HepG2 (cell line): ENCODE measurements at regions not wholly inside any gene's neighbourhood (a gene's known extent, or its start where the extent isn't known, plus 50 kb on each side); places are given as distances from the start of the nearest gene placed in this dataset.

Experiments
- ATAC-seq: fragments of 200-7000 bp; cut with Tn5 transposase; 3 replicates; pipeline ENCODE4 v1.9.1; 2020; ENCODE audit warnings: mild to moderate bottlenecking, moderate library complexity
- BruUV-seq: library from RNA; stranded (reverse); fragments of 400-500 nt; replicated peaks from 2 replicates; lab custom pipeline; 2021; lab: Mats Ljungman, UMichigan
- CTCF ChIA-PET: fragments of 300-600 bp; formaldehyde crosslinking; extraction: SDS; loops from one replicate; lab custom pipeline; 2021; ENCODE audit warnings: low total read pairs, inconsistent platforms, low intra/inter-chr PET ratio; lab: Yijun Ruan, JAX
- POLR2A ChIA-PET: fragments of 350-600 bp; sonication (Branson Sonifier 250); formaldehyde crosslinking; loops from one replicate; lab custom pipeline; 2020; ENCODE audit warnings: antibody characterized with exemption, inconsistent platforms; lab: Yijun Ruan, JAX
- DNase-seq: peaks from one replicate; pipeline ENCODE4 v3.0.0-alpha.2; 2015; ENCODE audit warnings: low spot score
- FAIRE-seq: peaks from 3 replicates; lab custom pipeline; 2011; peaks lifted over from hg19 to GRCh38; lab: Jason Lieb, UNC
- H2AFZ ChIP-seq: one replicate; pipeline ENCODE4 v1.6.1; 2011; ENCODE audit warnings: low read length, inconsistent platforms
- H3K27ac ChIP-seq: fragments of 300-600 bp; 3 replicates; pipeline ENCODE4 v1.8.0; 2011; ENCODE audit warnings: mixed run types, mild to moderate bottlenecking, mixed read lengths, low read length, inconsistent platforms; ENCODE audit not compliant: insufficient read depth; ENCODE audit errors: extremely low read length
- H3K27me3 ChIP-seq, 2 experiments: fragments of 200-600 bp in 1 of 2; 2 replicates in 1 of 2; 3 replicates in 1 of 2; pipeline versions ENCODE4 v1.6.0 to v1.8.0; 2011; ENCODE audit warnings: low read length in 2 of 2, mild to moderate bottlenecking in 2 of 2, moderate library complexity in 2 of 2, inconsistent platforms in 1 of 2; ENCODE audit not compliant: insufficient read depth in 2 of 2, control insufficient read depth in 1 of 2
- H3K36me3 ChIP-seq, 2 experiments: fragments of 200-600 bp in 1 of 2; replicated peaks in 1 of 2; 2 replicates in 1 of 2; 3 replicates in 1 of 2; pipeline versions ENCODE4 v1.5.1 to v1.8.0; 2011; ENCODE audit warnings: low read length in 2 of 2, inconsistent platforms in 1 of 2; ENCODE audit not compliant: insufficient read depth in 2 of 2, control insufficient read depth in 1 of 2
- H3K4me1 ChIP-seq: 2 replicates; pipeline ENCODE4 v1.5.1; 2012; ENCODE audit warnings: low read length, inconsistent platforms; ENCODE audit not compliant: insufficient read depth
- H3K4me2 ChIP-seq: 2 replicates; pipeline ENCODE4 v1.6.0; 2011; ENCODE audit warnings: low read depth, low read length, inconsistent platforms
- H3K4me3 ChIP-seq, 3 experiments: fragments of 200-600 bp in 1 of 3; sonication (generic), shearing (Covaris generic) in 1 of 3; replicated peaks in 1 of 3; 2 replicates each; pipeline ENCODE4 v1.5.1; 2011 to 2016; ENCODE audit warnings: low read length in 3 of 3, inconsistent platforms in 2 of 3, low read depth in 2 of 3, mild to moderate bottlenecking in 2 of 3, control low read depth in 1 of 3, mixed read lengths in 1 of 3; ENCODE audit not compliant: insufficient read depth in 1 of 3
- H3K79me2 ChIP-seq: one replicate; pipeline ENCODE4 v1.6.1; 2011; ENCODE audit warnings: low read length, inconsistent platforms; ENCODE audit not compliant: insufficient read depth
- H3K9ac ChIP-seq: 2 replicates; pipeline ENCODE4 v1.6.0; 2011; ENCODE audit warnings: mild to moderate bottlenecking, low read depth, low read length, inconsistent platforms; ENCODE audit not compliant: insufficient read depth
- H3K9me3 ChIP-seq: 2 replicates; pipeline ENCODE4 v1.5.1; 2012; ENCODE audit warnings: mild to moderate bottlenecking, low read length
- H4K20me1 ChIP-seq: 2 replicates; pipeline ENCODE4 v1.6.0; 2011; ENCODE audit warnings: inconsistent platforms, mild to moderate bottlenecking, low read length, moderate library complexity; ENCODE audit not compliant: insufficient read depth
- CENPT ChIP-seq: sonication (generic); formaldehyde crosslinking; IDR thresholded peaks from 2 replicates; pipeline ENCODE4 v1.8.0; 2022; ENCODE audit warnings: low read depth, mild to moderate bottlenecking, moderate library complexity, missing genetic modification reagents
- GABPA ChIP-seq, 2 experiments: IDR thresholded peaks; 2 replicates each; pipeline ENCODE4 v1.6.1; 2011 to 2016; ENCODE audit warnings: low read depth in 2 of 2, low read length in 1 of 2, missing biosample characterization in 1 of 2, missing genetic modification characterization in 1 of 2
- MNT ChIP-seq: fragments of 450-650 bp; IDR thresholded peaks from 2 replicates; pipeline ENCODE4 v1.6.1; 2016
- RORA ChIP-seq: sonication (generic); formaldehyde crosslinking; IDR thresholded peaks from 2 replicates; pipeline ENCODE4 v1.5.0; 2020; ENCODE audit warnings: mild to moderate bottlenecking, missing genetic modification reagents, moderate library complexity
- RXRA ChIP-seq: sonication (generic); formaldehyde crosslinking; IDR thresholded peaks from 2 replicates; pipeline ENCODE4 v1.5.1; 2020; ENCODE audit warnings: missing genetic modification reagents
- SRY ChIP-seq: sonication (generic); formaldehyde crosslinking; IDR thresholded peaks from 2 replicates; pipeline ENCODE4 v1.8.0; 2022; ENCODE audit warnings: mild to moderate bottlenecking, missing genetic modification reagents
- TFDP1 ChIP-seq: IDR thresholded peaks from 2 replicates; pipeline ENCODE4 v1.6.1; 2016; ENCODE audit warnings: missing compliant biosample characterization, missing genetic modification reagents, borderline replicate concordance
- ZNF530 ChIP-seq: sonication (generic); formaldehyde crosslinking; IDR thresholded peaks from 2 replicates; pipeline ENCODE4 v1.5.0; 2020; ENCODE audit warnings: low read depth, mild to moderate bottlenecking, missing genetic modification reagents
- ZNF713 ChIP-seq: sonication (generic); formaldehyde crosslinking; IDR thresholded peaks from 2 replicates; pipeline ENCODE4 v1.4.0; 2020; ENCODE audit warnings: mild to moderate bottlenecking, missing genetic modification reagents
- ZNF83 ChIP-seq: sonication (generic); formaldehyde crosslinking; IDR thresholded peaks from 2 replicates; pipeline ENCODE4 v1.4.0; 2020; ENCODE audit warnings: missing genetic modification reagents, mild to moderate bottlenecking, borderline replicate concordance
- WGBS: methylation state at CpG from one replicate; pipeline ENCODE4 v1.1.6; 2017; ENCODE audit warnings: low lambda C conversion rate; 5-methylcytosine and 5-hydroxymethylcytosine counted together
- in situ Hi-C: cut with HindIII; loops from 2 replicates; pipeline ENCODE4 v1.10.0; 2017; ENCODE audit warnings: low pct_unique_long_range_greater_than_20kb; ENCODE audit not compliant: extremely low pct_ligation_motif_present
- intact Hi-C: fragments of 100-400 bp; cut with micrococcal nuclease; formaldehyde crosslinking; loops from one replicate; pipeline ENCODE4 v1.10.0; 2022; ENCODE audit not compliant: unreplicated experiment
- TF ChIP-seq, protein P1 (sequence below): sonication (generic); formaldehyde crosslinking; IDR thresholded peaks from 2 replicates; pipeline ENCODE4 v1.4.0; 2020; ENCODE audit warnings: missing genetic modification reagents, borderline replicate concordance
- TF ChIP-seq, protein P2 (sequence below): sonication (generic); formaldehyde crosslinking; IDR thresholded peaks from 2 replicates; pipeline ENCODE4 v1.8.0; 2022; ENCODE audit warnings: missing genetic modification reagents, mild to moderate bottlenecking, moderate library complexity, borderline replicate concordance
- TF ChIP-seq, protein P3 (sequence below): sonication (generic); formaldehyde crosslinking; IDR thresholded peaks from 2 replicates; pipeline ENCODE4 v1.8.1; 2023; ENCODE audit warnings: mild to moderate bottlenecking, missing genetic modification reagents

GRCh38 chr3:145333931-145334330, 827.1 kb downstream of the PLOD2 start:
- Histone ChIP-seq H3K4me3 (no peak overlapping the region), H4K20me1 (no peaks in the 10 kb centered on the region), H3K4me2 (no peak overlapping the region), H3K27me3 (no peaks in the 10 kb centered on the region), H3K36me3 (no peaks in the 10 kb centered on the region), H3K79me2 (no peaks in the 10 kb centered on the region), H3K9me3 (no peaks in the 10 kb centered on the region), H3K4me1 (no peaks in the 10 kb centered on the region), H2AFZ (no peak overlapping the region), H3K9ac (no peak overlapping the region), H3K27ac (no peak overlapping the region)
- BruUV-seq, result no TSS peak
- no peak for DNase-seq
- ATAC-seq, result no peak
- CTCF ChIA-PET, result no interaction called here
- 44% methylated on average over 6 of the region's 13 CpGs for WGBS
- in situ Hi-C loops, result no loop called here
- intact Hi-C loops, result no loop called here
- POLR2A ChIA-PET, result no interaction called here
- no peak for FAIRE-seq
- no peak for TF ChIP-seq RORA (CRISPR knock-in tag)
- TF ChIP-seq, protein P1, sequence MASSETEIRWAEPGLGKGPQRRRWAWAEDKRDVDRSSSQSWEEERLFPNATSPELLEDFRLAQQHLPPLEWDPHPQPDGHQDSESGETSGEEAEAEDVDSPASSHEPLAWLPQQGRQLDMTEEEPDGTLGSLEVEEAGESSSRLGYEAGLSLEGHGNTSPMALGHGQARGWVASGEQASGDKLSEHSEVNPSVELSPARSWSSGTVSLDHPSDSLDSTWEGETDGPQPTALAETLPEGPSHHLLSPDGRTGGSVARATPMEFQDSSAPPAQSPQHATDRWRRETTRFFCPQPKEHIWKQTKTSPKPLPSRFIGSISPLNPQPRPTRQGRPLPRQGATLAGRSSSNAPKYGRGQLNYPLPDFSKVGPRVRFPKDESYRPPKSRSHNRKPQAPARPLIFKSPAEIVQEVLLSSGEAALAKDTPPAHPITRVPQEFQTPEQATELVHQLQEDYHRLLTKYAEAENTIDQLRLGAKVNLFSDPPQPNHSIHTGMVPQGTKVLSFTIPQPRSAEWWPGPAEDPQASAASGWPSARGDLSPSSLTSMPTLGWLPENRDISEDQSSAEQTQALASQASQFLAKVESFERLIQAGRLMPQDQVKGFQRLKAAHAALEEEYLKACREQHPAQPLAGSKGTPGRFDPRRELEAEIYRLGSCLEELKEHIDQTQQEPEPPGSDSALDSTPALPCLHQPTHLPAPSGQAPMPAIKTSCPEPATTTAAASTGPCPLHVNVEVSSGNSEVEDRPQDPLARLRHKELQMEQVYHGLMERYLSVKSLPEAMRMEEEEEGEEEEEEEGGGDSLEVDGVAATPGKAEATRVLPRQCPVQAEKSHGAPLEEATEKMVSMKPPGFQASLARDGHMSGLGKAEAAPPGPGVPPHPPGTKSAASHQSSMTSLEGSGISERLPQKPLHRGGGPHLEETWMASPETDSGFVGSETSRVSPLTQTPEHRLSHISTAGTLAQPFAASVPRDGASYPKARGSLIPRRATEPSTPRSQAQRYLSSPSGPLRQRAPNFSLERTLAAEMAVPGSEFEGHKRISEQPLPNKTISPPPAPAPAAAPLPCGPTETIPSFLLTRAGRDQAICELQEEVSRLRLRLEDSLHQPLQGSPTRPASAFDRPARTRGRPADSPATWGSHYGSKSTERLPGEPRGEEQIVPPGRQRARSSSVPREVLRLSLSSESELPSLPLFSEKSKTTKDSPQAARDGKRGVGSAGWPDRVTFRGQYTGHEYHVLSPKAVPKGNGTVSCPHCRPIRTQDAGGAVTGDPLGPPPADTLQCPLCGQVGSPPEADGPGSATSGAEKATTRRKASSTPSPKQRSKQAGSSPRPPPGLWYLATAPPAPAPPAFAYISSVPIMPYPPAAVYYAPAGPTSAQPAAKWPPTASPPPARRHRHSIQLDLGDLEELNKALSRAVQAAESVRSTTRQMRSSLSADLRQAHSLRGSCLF (CRISPR knock-in tag), result no peak
- no peak for TF ChIP-seq CENPT (CRISPR knock-in tag)
- TF ChIP-seq ZNF713 (CRISPR knock-in tag), result no peak
- no peak for TF ChIP-seq TFDP1 (CRISPR knock-in tag)
- TF ChIP-seq MNT, result no peak
- TF ChIP-seq RXRA, result no peak
- TF ChIP-seq, protein P2, sequence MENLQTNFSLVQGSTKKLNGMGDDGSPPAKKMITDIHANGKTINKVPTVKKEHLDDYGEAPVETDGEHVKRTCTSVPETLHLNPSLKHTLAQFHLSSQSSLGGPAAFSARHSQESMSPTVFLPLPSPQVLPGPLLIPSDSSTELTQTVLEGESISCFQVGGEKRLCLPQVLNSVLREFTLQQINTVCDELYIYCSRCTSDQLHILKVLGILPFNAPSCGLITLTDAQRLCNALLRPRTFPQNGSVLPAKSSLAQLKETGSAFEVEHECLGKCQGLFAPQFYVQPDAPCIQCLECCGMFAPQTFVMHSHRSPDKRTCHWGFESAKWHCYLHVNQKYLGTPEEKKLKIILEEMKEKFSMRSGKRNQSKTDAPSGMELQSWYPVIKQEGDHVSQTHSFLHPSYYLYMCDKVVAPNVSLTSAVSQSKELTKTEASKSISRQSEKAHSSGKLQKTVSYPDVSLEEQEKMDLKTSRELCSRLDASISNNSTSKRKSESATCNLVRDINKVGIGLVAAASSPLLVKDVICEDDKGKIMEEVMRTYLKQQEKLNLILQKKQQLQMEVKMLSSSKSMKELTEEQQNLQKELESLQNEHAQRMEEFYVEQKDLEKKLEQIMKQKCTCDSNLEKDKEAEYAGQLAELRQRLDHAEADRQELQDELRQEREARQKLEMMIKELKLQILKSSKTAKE, result no peak
- TF ChIP-seq ZNF530, result no peak
- TF ChIP-seq ZNF83, result no peak
- TF ChIP-seq SRY, result no peak
- TF ChIP-seq GABPA (IDR thresholded peaks at IDR 0.05; ENCODE audit: low read depth, low read length), result no peak
- TF ChIP-seq GABPA (CRISPR knock-in tag; IDR thresholded peaks at IDR 0.05; ENCODE audit: low read depth), result no peak
- TF ChIP-seq, protein P3, sequence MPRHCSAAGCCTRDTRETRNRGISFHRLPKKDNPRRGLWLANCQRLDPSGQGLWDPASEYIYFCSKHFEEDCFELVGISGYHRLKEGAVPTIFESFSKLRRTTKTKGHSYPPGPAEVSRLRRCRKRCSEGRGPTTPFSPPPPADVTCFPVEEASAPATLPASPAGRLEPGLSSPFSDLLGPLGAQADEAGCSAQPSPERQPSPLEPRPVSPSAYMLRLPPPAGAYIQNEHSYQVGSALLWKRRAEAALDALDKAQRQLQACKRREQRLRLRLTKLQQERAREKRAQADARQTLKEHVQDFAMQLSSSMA (CRISPR knock-in tag), result no peak
